Caki2 (cell line): ENCODE measurements at regions not wholly inside any gene's neighbourhood (a gene's known extent, or its start where the extent isn't known, plus 50 kb on each side); places are given as distances from the start of the nearest gene placed in this dataset.

Source experiments
- DNase-seq: peaks from one replicate; pipeline ENCODE4 v3.0.0-alpha.2; 2015; ENCODE audit warnings: low read depth
- in situ Hi-C: cut with HindIII; loops from 2 replicates; pipeline ENCODE4 v1.10.0; 2016; ENCODE audit warnings: low sequenced_read_pairs, low pct_unique_long_range_greater_than_20kb, mixed read lengths

- no peak for DNase-seq
- in situ Hi-C loops: no loop called here
Observed at GRCh38 chr4:100823993-100824323, 306.1 kb upstream of the EMCN start.

DNA sequence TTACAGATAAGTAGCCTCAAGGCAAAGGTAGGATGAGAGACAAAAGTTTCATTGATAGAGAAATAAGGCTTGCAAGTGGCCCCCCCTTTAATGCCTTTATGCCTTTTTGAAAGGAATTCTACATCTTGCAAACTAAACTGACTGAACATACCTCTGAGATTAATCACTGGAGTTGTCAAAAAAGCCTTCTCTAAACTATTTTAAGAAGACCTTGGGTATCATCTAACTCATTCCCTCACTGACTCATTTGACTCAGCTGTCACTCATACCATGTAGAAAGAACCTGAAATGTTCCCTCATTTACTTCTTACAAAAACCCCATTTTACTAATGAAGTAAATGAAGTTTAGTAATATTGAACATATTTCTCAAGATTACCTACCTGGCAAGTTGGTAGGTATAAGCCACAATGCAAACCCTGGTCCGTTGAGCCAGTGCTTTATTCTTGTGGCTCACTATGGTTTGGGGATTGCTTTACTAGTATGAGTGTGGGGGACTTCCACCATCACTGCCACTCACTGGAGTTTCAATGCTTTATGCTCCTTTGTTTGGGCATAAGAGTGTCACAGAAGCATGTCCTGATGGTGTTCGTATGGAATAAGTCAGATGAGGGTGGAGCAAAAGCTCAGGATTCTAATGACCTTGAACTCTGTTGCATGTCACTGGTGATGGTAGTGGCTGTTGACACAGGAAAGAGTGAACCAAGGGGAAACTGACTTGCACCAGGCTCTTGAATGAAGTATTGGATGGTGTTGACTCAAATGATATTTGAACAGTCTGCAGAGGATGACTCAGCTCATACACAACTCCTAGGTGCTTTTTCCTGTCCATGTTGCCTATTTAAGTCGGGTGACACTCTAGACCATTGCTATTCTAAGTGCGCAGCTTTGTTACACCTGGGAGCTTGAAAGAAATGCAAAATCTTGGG lies 305.5 kb upstream of the EMCN start:
- DNase-seq: no peak
- in situ Hi-C loops: no loop called here

GRCh38 chr4:100820249-100820648 lies 302.4 kb upstream of the EMCN start:
- in situ Hi-C loops: no loop called here
- no peak for DNase-seq

- in situ Hi-C loops: no loop called here
- no peak for DNase-seq
Observed at GRCh38 chr4:100819505-100819904, 301.7 kb upstream of the EMCN start.

DNA sequence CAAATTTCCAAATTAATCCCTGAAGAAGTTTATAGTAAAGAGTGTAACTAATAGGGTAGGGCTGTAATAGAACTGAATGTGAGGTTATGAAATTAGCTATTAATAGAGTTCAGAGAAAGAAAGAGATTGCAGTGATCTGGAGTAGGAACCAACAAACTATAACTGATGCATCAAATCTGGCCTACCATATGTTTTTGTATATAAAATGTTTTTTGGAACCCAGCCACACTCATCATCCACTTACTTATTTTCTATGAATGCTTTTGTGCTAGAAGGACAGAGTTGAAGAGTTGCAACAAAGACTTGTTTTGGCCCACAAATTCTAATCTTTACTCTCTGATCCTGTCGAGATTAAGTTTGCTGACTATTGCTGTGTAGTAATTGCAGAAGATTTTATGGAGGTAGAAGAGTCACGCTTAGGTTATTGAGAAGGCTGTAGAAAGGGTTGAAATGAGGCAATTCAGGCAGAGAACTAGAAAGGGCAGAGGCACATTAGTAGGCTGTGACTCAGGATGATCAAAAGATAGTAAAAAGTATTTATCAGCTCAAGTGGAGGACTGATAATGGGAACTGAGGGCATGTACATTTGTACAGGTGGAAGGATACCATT lies 298.7 kb upstream of the EMCN start:
- no peak for DNase-seq
- in situ Hi-C loops: no loop called here

DNA sequence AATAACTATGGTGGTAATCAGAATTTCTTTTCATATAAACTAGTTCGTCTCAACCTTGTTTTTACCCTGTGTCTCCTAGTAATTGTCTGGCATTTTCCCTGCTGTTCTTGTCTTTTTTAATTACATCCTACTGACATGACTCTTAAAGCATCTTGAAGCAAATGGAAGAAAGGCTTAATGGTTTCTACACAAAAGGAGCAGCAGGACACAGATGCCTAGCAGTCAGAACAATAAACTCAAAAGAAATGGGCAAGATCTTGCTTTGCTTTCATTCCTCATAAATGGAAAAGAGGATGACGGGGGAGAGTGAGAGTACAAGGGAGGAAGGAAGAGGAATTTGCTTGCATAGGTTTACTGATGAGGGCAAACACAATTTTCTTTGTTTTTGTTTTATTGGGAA lies 293.2 kb upstream of the EMCN start:
- in situ Hi-C loops: no loop called here
- no peak for DNase-seq

DNA sequence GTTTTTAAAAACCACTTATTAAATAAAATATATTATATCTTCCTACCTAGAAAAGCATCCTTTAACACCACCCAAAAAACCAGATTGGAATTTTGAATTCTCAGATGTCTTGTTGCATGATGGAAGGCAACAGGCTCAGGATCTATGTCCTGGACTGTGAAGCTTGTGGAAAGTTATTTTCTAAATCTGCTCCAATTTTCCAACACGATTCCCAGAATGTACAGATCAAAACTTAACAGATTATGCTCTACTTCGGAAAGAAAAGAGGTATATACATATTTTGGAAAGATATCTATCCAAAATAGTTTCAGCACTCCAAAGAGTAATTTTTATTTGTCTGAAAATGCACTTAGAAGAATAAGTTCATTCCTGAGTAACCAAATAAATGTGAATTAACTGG lies 291.7 kb upstream of the EMCN start:
- in situ Hi-C loops: no loop called here
- no peak for DNase-seq

GRCh38 chr4:100806988-100807387 lies 289.2 kb upstream of the EMCN start:
- in situ Hi-C loops: no loop called here
- no peak for DNase-seq

DNA sequence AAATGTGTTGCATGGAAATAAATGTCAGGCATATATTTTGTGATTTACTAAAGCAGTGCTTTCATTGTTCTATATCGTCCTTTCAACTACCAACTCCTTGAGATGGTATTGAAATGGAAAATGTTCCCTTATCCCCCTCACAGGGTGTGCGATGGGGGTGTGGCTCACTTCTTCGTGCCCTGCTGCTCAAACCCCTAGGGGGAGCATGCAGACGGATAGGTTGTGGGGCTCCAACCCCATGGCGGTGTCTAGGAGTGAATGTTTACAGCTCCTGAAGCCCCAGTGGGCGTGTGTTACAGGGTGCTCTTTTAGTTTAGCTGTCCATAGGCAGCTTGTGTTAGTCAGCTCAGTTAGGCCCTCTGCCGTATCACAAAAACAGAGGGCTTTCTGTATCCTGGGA lies 287.7 kb upstream of the EMCN start:
- in situ Hi-C loops: no loop called here
- DNase-seq: no peak

GRCh38 chr4:100804576-100805360 lies 286.9 kb upstream of the EMCN start:
- no peak for DNase-seq
- in situ Hi-C loops: no loop called here

- DNase-seq: no peak
- in situ Hi-C loops: no loop called here
Observed at GRCh38 chr4:100803751-100804150, 285.9 kb upstream of the EMCN start.

- in situ Hi-C loops: no loop called here
Observed at GRCh38 chr4:100799761-100800539, 282.1 kb upstream of the EMCN start.

GRCh38 chr4:100797791-100798190 lies 280.0 kb upstream of the EMCN start:
- in situ Hi-C loops: no loop called here
- no peak for DNase-seq

More at GRCh38 chr4:100799761-100800539, 282.1 kb upstream of the EMCN start:
- DNase-seq: no peak

- in situ Hi-C loops: no loop called here
- DNase-seq: no peak
Observed at GRCh38 chr4:100797356-100797755, 279.5 kb upstream of the EMCN start.

- in situ Hi-C loops: no loop called here
- no peak for DNase-seq
Observed at GRCh38 chr4:100796332-100796731, 278.5 kb upstream of the EMCN start.

DNA sequence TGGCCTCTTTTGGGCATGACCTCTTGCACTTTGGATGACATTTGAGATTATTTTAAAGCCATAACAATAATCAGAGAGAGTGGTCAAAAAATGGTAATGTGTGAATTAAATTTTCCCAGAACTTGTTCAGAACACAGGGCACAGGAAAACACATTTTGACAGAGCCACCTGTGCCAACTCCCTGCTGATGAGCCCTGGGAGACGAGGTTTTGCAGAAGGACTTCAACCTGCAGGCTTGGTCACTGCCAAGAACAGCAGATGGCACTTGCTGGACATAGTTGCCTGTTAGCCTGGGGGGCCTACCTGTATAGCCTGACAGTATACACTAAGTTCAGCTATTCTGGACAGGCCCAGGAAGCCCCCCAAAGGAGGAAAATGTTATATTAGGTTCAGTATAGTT lies 277.8 kb upstream of the EMCN start:
- no peak for DNase-seq
- in situ Hi-C loops: no loop called here

DNA sequence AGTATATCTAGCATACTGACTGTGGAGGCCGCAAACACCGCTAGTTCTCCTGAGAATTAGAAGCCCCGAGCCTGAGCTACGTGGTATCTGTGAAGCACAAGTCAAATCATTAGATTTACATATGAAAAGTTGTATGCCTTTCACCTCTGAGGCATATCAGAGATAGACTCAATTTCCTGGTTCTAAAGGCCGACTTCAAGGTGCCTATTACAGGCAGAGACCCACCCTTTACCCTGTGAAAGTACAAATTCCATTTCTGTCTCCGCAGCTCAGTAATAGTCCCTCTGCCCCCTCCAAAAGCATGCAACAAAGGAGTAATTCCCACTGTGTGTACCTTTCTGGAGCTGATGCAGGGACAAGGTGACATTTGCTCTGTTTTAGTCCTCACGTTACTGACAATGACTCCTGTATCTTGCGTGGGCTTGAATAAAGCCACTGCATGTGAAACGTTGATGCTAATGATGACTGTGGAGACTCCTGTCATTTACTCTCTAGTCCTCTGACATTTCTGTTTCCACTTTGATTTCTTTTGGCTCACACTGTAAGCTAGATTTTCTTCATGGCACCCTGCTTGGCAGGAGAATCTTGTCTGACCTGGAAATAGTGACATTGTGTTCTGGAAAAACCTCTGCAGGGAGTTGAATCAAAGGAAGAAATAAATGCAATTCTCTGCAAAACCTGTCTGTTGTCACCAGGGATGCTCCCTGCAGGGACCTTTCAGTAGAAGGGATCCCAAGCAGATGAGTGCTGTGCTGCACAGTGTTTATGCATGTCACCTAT lies 273.2 kb upstream of the EMCN start:
- in situ Hi-C loops: no loop called here
- DNase-seq: no peak

DNA sequence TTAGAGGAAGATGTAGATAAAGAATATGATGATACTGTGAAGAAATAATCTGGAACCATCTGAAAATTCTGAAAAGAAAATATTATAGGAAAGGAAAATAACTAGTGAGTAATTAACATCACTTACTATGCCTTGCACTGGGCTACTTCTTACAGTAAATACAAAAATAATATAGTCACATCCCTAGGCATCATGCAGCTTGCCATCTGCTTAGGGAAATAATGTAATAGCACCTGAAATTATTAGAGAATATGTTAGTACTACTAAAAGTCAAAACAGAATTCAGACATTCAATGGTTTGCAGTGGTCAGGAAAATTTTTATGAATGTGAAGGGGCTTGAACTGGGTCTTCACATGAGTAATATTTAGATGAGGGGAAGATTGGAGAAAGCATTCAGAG lies 272.2 kb upstream of the EMCN start:
- no peak for DNase-seq
- in situ Hi-C loops: no loop called here
